Fibroblast of villous mesenchyme (primary cell): ENCODE measurements at regions not wholly inside any gene's neighbourhood (a gene's known extent, or its start where the extent isn't known, plus 50 kb on each side); places are given as distances from the start of the nearest gene placed in this dataset.

Source experiments
- DNase-seq: peaks from one replicate; pipeline ENCODE4 v3.0.0-alpha.2; 2010; ENCODE audit warnings: low read depth
- H3K4me3 ChIP-seq: 2 replicates; pipeline ENCODE4 v1.5.1; 2011; ENCODE audit warnings: low read depth, mild to moderate bottlenecking, low read length
- CTCF ChIP-seq: IDR thresholded peaks from 2 replicates; pipeline ENCODE4 v1.5.1; 2012; ENCODE audit warnings: low read depth, mild to moderate bottlenecking, low read length; ENCODE audit not compliant: insufficient read depth

GRCh38 chr2:100655936-100656534, 93.2 kb downstream of the PDCL3 start:
- no peak for DNase-seq
- no peak overlapping the region for H3K4me3 ChIP-seq
- TF ChIP-seq CTCF, result no peak

DNA sequence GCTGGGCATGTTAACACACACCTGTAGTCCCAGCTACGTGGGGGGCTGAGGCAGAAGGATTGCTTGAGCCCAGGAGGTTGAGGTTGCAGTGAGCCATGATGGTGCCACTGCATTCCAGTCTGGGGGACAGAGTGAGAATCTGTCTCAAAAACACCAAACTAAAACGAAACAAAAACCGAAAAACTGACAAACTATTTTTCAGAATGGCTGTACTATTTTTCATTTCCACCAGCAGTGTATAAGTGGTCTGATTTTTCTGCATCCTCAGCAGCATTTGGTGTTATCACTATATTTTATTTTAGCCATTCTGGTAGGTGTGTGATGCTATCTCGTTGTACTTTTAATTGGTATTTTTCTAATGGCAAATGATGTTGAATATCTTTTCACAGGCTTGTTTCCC, 95.2 kb downstream of the PDCL3 start:
- DNase-seq, result no peak
- no peak overlapping the region for H3K4me3 ChIP-seq
- no peak for TF ChIP-seq CTCF

GRCh38 chr2:100660851-100661584, 98.2 kb downstream of the PDCL3 start:
- DNase-seq, result peak; percentile 3
- H3K4me3 ChIP-seq, result no peak overlapping the region
- no peak for TF ChIP-seq CTCF

DNA sequence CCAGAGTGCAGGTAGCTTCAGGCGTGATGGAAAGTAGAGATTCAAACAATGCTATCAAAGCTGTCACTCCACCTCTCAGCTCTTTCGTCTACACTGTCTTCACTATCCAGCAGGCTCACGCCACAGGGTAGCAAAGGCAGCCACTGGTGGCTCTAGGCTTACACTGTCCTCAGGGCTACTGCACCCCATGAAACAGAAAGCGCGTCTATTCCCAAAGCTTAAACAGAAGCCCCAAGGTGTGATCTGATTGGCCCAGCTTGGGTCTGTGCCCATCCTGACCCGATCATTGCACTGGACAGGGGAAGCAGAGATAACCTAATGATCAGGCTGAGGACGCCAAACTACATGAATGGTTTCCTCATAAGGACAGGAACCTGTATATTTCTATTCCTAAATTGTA, 100.1 kb downstream of the PDCL3 start:
- no peak overlapping the region for H3K4me3 ChIP-seq
- DNase-seq, result no peak
- TF ChIP-seq CTCF, result no peak

DNA sequence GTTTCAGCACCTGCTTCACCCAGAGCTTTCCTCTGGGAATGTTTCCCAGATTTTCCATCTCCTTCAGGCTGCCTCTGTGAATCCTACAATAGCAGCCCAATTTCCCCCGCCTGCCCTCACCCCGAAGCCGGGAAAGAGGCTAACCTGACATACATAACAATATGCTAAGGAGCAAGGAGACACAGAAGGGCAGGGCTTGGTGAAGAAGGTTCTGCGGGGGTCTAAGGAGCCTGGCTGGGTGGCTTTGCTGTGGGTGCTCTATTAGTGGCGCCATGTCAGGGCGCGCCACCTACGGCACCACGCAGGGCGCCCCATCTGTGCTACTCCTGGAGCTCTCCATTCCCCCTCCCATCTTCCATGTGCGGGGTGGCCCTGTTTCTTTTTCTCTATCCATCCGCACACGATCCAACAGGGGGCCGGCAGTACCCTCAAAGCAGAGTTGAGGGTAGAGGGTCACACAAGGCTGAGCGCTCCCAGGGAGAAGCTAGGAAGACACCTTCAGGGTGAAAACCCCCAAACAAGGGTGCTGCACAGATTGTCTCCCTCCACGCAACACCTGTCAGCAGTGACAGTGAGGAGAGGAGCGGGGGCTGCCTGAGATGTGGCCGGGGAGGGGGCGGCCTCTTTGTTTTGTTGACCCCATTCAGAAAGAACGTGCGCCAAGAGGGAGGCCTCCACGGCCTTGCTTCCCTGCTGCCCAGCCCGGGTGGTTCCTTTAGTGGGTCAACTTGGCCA, 101.4 kb downstream of the PDCL3 start:
- no peak for TF ChIP-seq CTCF
- DNase-seq, result no peak

GRCh38 chr2:100664756-100665101, 101.9 kb downstream of the PDCL3 start:
- H3K4me3 ChIP-seq, result no peak overlapping the region
- TF ChIP-seq CTCF, result no peak
- DNase-seq, result no peak

More for the DNA sequence above, 101.4 kb downstream of the PDCL3 start:
- H3K4me3 ChIP-seq, result no peak overlapping the region
